Uterus (tissue), 2 donors: ENCODE measurements at regions not wholly inside any gene's neighbourhood (a gene's known extent, or its start where the extent isn't known, plus 50 kb on each side); places are given as distances from the start of the nearest gene placed in this dataset.

Experiments used
- POLR2A ChIP-seq, 2 donors: fragments of 450-650 bp; IDR thresholded peaks; one replicate each; pipeline ENCODE4 v1.6.1; 2016; ENCODE audit warnings: antibody characterized with exemption in 2 of 2, mild to moderate bottlenecking in 1 of 2, moderate library complexity in 1 of 2
- TF ChIP-seq, protein P1 (sequence below), 4 experiments: fragments of 200-600 bp in 2 of 4; fragments of 450-650 bp in 2 of 4; sonication (generic) in 2 of 4; IDR thresholded peaks; one replicate each; pipeline ENCODE4 v1.5.1; 2016 to 2019; ENCODE audit warnings: antibody characterized with exemption in 4 of 4, mild to moderate bottlenecking in 2 of 4, moderate library complexity in 1 of 4

DNA sequence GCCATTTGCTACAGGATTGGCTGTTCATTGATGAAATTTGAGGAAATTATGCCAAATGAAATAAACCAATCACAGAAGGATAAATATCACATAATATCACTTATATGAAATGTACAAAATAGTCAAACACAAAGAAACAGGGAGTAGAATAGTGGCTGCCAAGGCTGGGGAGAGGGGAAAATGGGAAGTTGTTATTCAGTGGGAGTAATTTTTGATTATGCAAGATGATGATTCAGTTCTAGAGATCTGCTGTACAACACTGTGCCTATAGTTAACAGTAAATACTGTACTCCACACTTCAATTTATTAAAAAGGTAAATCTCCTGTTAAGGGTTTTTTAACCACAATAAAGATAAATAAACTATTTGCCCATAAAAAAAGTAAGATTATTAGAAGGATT is 101.1 kb downstream of the TMA16 start:
- TF ChIP-seq, protein P1, sequence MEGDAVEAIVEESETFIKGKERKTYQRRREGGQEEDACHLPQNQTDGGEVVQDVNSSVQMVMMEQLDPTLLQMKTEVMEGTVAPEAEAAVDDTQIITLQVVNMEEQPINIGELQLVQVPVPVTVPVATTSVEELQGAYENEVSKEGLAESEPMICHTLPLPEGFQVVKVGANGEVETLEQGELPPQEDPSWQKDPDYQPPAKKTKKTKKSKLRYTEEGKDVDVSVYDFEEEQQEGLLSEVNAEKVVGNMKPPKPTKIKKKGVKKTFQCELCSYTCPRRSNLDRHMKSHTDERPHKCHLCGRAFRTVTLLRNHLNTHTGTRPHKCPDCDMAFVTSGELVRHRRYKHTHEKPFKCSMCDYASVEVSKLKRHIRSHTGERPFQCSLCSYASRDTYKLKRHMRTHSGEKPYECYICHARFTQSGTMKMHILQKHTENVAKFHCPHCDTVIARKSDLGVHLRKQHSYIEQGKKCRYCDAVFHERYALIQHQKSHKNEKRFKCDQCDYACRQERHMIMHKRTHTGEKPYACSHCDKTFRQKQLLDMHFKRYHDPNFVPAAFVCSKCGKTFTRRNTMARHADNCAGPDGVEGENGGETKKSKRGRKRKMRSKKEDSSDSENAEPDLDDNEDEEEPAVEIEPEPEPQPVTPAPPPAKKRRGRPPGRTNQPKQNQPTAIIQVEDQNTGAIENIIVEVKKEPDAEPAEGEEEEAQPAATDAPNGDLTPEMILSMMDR (IDR thresholded peaks at IDR 0.05) = no peak
- no peak for TF ChIP-seq POLR2A (IDR thresholded peaks at IDR 0.05)
